Activated naive CD8-positive, alpha-beta T cell treated with anti-CD3 and anti-CD28 coated beads, Interleukin-2, amount 50 U/mL, for 24 hours (primary cell): ENCODE measurements at regions not wholly inside any gene's neighbourhood (a gene's known extent, or its start where the extent isn't known, plus 50 kb on each side); places are given as distances from the start of the nearest gene placed in this dataset.

Experiments
- ATAC-seq: fragments of 150-1000 bp; cut with Tn5 transposase; one replicate; pipeline ENCODE4 v1.10.0; 2021
- DNase-seq: peaks from one replicate; pipeline ENCODE4 v3.0.0; 2021
- H3K27ac Mint-ChIP-seq: one replicate; pipeline ENCODE4 v1.8.0; 2021; ENCODE audit warnings: mild to moderate bottlenecking, mixed read lengths
- H3K27me3 Mint-ChIP-seq: one replicate; pipeline ENCODE4 v1.8.0; 2021; ENCODE audit warnings: mixed read lengths
- H3K36me3 Mint-ChIP-seq: one replicate; pipeline ENCODE4 v1.8.0; 2021; ENCODE audit warnings: low read depth, mixed read lengths
- H3K4me1 Mint-ChIP-seq: one replicate; pipeline ENCODE4 v1.8.0; 2021; ENCODE audit warnings: mixed read lengths
- H3K4me3 Mint-ChIP-seq: one replicate; pipeline ENCODE4 v1.8.0; 2021; ENCODE audit warnings: mild to moderate bottlenecking, moderate library complexity, mixed read lengths
- H3K9me3 Mint-ChIP-seq: one replicate; pipeline ENCODE4 v1.8.0; 2021; ENCODE audit warnings: mixed read lengths

DNA sequence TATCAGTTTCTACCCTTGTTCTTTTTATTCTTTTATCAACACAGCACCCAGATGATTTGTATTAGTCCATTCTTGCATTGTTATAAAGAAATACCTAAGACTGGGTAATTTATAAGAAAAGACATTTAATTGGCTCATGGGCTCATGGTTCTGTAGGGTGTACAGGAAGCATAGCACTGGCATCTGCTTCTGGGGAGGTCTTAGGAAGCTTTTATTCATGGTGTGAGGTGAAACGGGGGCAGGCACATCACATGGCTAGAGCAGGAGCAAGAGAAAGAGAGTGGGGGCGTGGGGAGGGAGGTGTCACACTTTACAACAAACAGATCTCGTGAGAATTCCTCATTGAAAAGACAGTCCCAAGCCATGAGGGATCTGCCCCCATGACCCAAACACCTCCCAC lies 285.3 kb downstream of the SMARCA1 start:
- no peaks in the 10 kb centered on the region for H3K27me3 Mint-ChIP-seq
- H3K9me3 Mint-ChIP-seq, result peaks cover 3% of the 10 kb centered on the region
- DNase-seq (no peak), ATAC-seq (no peak)
- no peaks in the 10 kb centered on the region for H3K36me3 Mint-ChIP-seq
- no peak overlapping the region for H3K4me3 Mint-ChIP-seq
- H3K27ac Mint-ChIP-seq, result no peak overlapping the region
- H3K4me1 Mint-ChIP-seq, result no peaks in the 10 kb centered on the region

DNA sequence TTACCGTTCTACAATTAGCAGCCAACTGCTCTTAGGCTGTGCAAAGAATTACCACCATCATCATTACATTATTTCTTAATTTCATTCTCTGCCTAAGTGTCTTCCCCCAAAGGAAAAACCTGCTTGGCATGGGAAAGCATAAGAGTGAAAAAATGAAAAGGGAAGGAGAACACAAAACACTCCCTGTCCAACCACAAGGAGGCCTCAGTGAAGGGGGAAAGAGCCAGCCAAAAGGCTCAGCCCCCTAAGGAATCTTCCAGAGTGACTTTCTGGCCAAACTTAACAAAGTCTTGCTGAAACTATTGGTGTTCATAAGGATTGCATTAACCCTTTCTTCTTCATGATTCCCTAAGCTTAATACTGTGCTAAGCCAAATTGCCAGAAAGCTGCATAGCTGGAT lies 287.4 kb downstream of the SMARCA1 start:
- Mint-ChIP-seq H3K27me3 (no peaks in the 10 kb centered on the region), H3K4me3 (no peak overlapping the region), H3K36me3 (no peaks in the 10 kb centered on the region), H3K9me3 (no peaks in the 10 kb centered on the region), H3K4me1 (no peaks in the 10 kb centered on the region), H3K27ac (no peak overlapping the region)
- no peak for DNase-seq
- ATAC-seq, result no peak

DNA sequence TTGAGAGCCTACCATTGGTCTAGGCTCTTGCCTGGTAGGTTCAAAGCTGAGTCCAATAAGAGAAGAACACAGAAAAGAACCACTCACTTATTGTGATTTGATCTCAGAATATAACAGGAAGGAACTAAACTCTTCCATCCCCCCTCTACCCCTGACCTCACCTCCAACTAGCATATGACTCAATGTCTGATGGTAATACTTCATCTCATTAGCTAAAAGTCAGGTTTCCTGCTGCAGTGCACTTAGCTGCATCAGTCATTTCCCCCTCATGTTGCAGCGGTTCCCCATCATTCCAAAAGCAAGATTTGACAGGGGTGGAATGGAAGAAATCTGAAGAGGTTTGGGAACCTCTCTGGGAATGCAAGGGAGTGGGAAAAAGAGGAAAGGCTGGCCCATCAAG lies 289.5 kb downstream of the SMARCA1 start:
- Mint-ChIP-seq H3K27me3 (no peaks in the 10 kb centered on the region), H3K36me3 (no peaks in the 10 kb centered on the region)

DNA sequence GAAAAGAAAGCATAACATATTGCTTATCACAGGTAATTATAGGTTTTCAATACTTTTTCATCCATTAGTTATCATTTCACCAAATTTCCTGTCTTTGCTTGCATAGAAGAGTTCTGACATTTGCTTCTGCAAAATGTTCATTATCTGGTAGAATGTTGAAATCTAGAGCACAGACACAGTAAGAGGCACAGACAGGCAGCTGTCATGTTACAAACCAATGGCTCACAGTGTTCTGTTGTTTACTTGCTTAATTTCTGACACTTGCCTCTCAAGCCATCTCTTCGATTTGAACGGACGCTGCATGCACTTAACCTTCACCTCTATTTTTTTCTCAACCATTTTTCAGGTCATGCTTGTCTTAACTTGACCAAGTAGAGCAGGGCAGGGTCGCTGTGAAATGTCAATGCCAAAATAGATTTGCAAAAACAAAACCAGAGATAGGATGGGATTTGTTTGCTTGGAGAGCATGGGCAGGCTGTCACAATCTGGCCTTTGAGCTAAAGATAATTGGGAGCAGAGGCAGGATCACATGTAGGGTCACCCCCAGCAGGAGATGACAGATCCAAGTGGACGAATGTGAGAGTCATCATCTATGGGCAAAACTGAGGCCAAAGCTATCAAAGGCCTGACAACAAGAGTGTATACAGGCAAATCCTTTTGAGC lies 292.3 kb downstream of the SMARCA1 start:
- Mint-ChIP-seq H3K4me1 (no peaks in the 10 kb centered on the region), H3K27ac (no peak overlapping the region), H3K9me3 (no peaks in the 10 kb centered on the region), H3K36me3 (no peaks in the 10 kb centered on the region), H3K27me3 (no peaks in the 10 kb centered on the region), H3K4me3 (no peak overlapping the region)
- ATAC-seq (no peak), DNase-seq (no peak)

More for the DNA sequence above, 289.5 kb downstream of the SMARCA1 start:
- H3K4me3 Mint-ChIP-seq, result no peak overlapping the region
- H3K9me3 Mint-ChIP-seq, result no peaks in the 10 kb centered on the region
- ATAC-seq, result no peak
- no peak overlapping the region for H3K27ac Mint-ChIP-seq
- DNase-seq, result no peak
- no peaks in the 10 kb centered on the region for H3K4me1 Mint-ChIP-seq

DNA sequence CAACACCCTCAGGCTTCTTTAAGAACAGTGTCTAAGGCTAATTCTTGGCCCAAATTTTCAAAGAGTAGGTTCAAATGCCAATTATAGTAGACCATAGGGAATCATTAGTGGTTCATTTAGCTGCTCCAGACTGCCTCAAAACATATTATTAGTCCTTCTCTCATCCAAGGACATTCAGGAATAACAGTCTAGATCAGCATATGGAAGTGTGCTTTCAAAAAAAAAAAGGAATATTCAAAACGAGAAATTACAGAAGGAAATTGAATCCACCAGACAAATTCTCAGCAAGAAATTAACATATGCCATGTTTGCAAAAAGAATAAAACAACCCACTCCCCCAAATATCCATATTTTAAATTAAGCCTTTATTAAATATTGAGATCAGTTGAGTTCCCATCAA lies 293.1 kb downstream of the SMARCA1 start:
- no peaks in the 10 kb centered on the region for H3K36me3 Mint-ChIP-seq
- H3K27me3 Mint-ChIP-seq, result no peaks in the 10 kb centered on the region
- no peak for ATAC-seq
- H3K4me3 Mint-ChIP-seq, result no peak overlapping the region
- H3K4me1 Mint-ChIP-seq, result no peaks in the 10 kb centered on the region
- no peaks in the 10 kb centered on the region for H3K9me3 Mint-ChIP-seq
- no peak for DNase-seq
- H3K27ac Mint-ChIP-seq, result no peak overlapping the region

DNA sequence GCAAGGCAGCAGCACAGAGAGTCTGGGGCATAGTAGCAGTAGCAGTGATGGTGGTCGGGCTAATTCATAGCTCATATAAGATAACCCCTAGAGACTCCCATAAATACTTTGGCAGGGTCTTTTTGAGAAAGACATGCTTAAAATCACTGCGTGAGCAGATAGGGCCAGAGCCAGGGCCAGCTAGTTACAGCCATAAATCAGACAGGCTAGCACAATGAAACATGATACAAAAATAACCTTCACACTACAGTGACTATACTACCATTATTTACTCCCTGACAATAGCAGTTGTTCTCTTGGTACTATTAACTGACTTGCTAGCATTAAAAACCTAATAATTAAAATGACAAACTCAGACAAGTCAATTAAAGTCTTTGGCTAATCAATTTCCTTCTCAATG lies 295.9 kb downstream of the SMARCA1 start:
- ATAC-seq, result no peak

DNA sequence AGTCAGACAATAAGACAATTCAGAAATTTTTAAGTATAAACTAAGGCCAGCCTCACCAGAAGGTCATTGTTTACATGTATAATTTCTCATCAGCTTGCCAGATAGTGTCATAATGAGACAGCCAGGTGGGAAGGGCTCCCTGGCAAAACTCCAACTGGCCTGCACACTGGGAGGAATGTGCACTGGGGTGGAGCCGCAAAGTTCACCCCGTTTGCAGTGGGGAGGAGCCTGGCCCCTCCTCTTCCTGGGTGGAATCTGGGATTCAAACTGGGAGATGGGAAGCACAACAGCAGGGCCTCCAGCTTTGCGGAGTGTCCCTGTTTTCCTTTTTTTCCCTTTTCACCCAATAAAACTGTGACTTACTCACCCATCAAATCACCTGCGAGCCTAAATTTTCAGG lies 329.9 kb downstream of the SMARCA1 start:
- Mint-ChIP-seq H3K27me3 (no peaks in the 10 kb centered on the region), H3K36me3 (no peaks in the 10 kb centered on the region), H3K4me1 (no peaks in the 10 kb centered on the region), H3K27ac (no peak overlapping the region), H3K9me3 (no peaks in the 10 kb centered on the region), H3K4me3 (no peak overlapping the region)
- ATAC-seq (no peak), DNase-seq (no peak)

More for the DNA sequence above, 295.9 kb downstream of the SMARCA1 start:
- Mint-ChIP-seq H3K4me1 (no peaks in the 10 kb centered on the region), H3K4me3 (no peak overlapping the region), H3K27ac (no peak overlapping the region), H3K9me3 (no peaks in the 10 kb centered on the region), H3K36me3 (no peaks in the 10 kb centered on the region), H3K27me3 (no peaks in the 10 kb centered on the region)
- no peak for DNase-seq

DNA sequence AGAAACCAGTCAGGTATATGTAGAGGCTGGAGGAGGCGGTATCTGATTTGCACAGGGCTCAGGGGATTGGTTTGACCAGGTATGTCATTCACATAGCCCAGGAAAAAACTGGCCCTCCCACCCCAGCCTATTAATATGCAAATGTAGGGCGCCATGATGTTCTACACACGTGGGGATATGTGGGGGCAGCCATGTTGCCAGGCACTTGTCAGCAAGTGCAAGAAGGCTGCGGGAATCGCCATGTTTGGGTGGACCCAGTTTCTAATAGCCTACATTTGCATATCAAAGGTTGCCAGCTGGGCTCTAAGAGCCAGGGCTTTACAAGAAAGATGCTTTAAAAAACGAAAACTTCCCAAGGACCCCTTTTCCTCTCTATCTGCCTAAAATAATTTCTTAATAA lies 335.1 kb downstream of the SMARCA1 start:
- Mint-ChIP-seq H3K4me1 (no peaks in the 10 kb centered on the region), H3K27ac (no peak overlapping the region), H3K4me3 (no peak overlapping the region), H3K9me3 (no peaks in the 10 kb centered on the region), H3K36me3 (no peaks in the 10 kb centered on the region), H3K27me3 (no peaks in the 10 kb centered on the region)
- DNase-seq, result no peak
- ATAC-seq, result no peak

DNA sequence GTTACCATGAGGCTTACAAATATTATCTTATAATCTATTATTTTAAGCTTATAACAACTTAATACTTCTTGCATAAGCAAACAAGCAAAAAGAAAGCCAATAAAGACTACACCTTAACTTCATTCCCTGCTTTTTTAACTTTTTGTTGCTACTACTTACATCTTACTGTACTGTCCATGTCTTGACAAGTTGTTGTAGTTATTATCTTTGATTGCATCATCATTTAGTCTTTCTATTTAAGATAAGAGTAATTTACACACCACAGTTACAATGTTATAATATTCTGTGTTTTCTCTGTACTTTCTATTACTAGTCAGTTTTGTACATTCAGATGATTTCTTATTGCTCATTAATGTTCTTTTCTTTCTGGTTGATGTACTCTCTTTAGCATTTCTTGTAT lies 346.6 kb downstream of the SMARCA1 start:
- H3K9me3 Mint-ChIP-seq, result no peaks in the 10 kb centered on the region
- ATAC-seq, result no peak

DNA sequence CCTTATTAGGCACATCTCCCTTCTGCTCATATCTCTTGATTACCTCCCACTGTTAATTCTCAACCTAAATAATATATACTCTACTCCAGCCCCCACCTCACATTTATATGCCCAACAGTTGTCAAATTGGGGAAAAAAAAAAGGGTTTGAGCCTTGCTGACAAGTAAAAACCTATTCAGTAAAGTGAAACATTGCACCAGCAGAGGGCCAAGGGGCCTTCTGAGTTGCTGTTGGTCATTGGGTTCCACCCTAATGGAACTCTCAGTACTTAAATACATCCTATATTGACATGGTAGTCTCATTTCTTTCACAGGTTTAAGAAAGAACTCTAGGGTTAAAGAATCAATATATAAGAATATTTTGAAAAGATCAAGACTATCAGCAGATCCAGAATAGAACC lies 362.2 kb downstream of the SMARCA1 start:
- H3K27ac Mint-ChIP-seq, result no peak overlapping the region
- H3K27me3 Mint-ChIP-seq, result no peaks in the 10 kb centered on the region
- no peaks in the 10 kb centered on the region for H3K4me1 Mint-ChIP-seq
- H3K9me3 Mint-ChIP-seq, result peaks cover 4% of the 10 kb centered on the region
- H3K4me3 Mint-ChIP-seq, result no peak overlapping the region
- H3K36me3 Mint-ChIP-seq, result no peaks in the 10 kb centered on the region
- no peak for ATAC-seq
- DNase-seq, result no peak

More for the DNA sequence above, 346.6 kb downstream of the SMARCA1 start:
- H3K27ac Mint-ChIP-seq, result no peak overlapping the region
- H3K4me3 Mint-ChIP-seq, result no peak overlapping the region
- no peaks in the 10 kb centered on the region for H3K36me3 Mint-ChIP-seq
- H3K4me1 Mint-ChIP-seq, result no peaks in the 10 kb centered on the region
- peaks cover 1% of the 10 kb centered on the region for H3K27me3 Mint-ChIP-seq
- DNase-seq, result no peak

DNA sequence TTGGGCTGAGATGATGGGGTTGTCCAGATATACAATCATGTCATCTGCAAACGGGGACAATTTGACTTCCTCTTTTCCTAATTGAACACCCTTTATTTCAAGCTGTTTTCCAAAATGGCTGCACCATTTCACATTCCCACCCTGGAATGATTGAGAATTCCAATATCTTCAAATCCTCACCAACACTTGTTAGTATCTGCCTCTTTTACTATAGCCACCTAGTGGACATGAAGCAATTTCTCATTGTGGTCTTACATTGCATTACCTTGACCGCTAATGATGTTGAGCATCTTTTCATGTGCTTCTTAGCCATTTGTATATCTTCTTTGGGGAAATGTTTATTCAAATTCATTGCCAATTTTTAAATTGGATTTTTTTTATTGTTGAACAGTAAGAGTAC lies 364.8 kb downstream of the SMARCA1 start:
- Mint-ChIP-seq H3K36me3 (no peaks in the 10 kb centered on the region), H3K27ac (no peak overlapping the region), H3K4me3 (no peak overlapping the region), H3K27me3 (no peaks in the 10 kb centered on the region), H3K9me3 (peaks cover 4% of the 10 kb centered on the region), H3K4me1 (no peaks in the 10 kb centered on the region)
- ATAC-seq (no peak), DNase-seq (no peak)

DNA sequence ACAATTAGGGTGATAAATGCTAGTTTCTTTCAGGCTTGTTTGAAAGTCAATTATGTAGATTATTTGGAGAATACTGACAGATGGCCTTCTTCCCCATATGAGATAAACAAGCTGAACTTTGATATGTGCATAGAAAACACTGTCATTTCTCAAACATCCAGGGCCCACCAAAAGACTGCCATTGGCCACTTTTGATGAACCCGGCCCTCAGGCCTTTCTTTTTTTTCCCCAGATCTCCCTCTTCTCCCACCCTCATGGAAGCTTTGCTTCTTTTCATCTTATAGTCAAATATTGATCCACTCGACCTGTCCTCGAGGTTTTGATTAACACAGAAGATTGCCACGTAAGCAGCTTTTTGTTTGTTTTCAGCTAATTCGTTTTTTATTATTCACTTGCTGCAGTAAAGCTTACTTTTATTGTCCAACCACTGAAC lies 377.4 kb downstream of the SMARCA1 start:
- Mint-ChIP-seq H3K27me3 (no peaks in the 10 kb centered on the region), H3K4me1 (no peaks in the 10 kb centered on the region), H3K36me3 (no peaks in the 10 kb centered on the region), H3K4me3 (no peak overlapping the region), H3K9me3 (no peaks in the 10 kb centered on the region), H3K27ac (no peak overlapping the region)
- ATAC-seq (no peak), DNase-seq (no peak)

DNA sequence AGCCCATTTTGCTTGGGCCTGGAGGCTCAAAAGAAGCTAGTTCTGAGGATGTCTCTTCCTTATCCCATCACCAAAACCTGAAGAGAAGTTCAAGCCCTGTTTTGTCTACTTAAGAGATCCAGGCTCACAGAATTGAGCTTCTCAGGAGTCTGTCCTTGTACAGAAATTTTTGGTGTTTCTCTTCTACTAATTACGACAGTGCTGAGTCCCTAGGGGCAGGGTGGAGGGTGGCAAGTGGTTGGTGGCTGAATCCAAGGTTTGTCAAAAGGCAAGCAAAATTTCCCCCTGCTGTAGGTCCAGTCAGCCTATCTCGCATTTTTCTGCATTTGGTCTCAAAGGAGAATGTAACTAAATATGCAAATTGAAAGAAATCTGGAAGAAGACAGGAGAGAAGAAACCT lies 377.9 kb downstream of the SMARCA1 start:
- Mint-ChIP-seq H3K27ac (no peak overlapping the region), H3K4me1 (no peaks in the 10 kb centered on the region), H3K9me3 (no peaks in the 10 kb centered on the region), H3K36me3 (no peaks in the 10 kb centered on the region), H3K27me3 (no peaks in the 10 kb centered on the region), H3K4me3 (no peak overlapping the region)
- no peak for ATAC-seq
- no peak for DNase-seq

DNA sequence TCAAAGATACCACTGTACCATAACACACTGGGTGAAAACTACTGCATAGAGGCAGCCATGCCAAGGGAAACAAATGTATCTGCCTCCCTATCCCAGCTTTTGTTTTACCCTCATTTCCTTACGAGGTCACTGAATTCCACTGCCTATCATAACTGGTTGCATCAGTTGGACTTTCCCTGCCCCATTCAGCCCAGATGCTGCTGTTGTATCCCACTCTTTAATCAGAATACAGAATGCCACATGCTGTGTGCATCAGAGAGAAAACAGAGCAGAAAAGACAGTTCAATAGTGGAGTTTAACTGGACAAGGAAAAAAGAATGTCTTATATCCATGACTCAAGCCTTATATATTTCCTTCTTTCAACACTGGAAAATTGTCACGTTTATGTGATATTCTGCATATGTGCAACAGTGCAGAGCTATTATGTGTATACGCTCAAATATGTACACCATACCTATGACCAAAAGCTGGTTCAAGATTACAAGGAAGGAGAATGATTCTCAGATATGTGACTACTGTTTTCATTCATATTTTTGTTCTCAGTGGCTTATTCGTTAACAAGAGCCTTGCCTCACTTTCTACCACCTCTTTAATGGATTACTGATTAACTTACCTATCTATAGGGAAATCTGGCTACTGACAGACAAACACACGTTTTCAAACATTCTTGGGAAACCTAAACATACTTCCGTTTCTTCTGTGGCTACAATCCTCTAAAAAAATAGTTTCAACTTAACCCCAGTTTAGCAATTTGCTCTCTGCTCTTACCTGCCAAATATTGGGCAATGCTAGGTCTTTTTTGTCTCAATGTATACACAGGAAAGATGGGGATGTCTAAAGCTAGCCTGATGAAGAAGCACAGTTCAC lies 378.9 kb downstream of the SMARCA1 start:
- Mint-ChIP-seq H3K27me3 (no peaks in the 10 kb centered on the region), H3K4me1 (no peaks in the 10 kb centered on the region), H3K4me3 (no peak overlapping the region), H3K27ac (no peak overlapping the region), H3K36me3 (no peaks in the 10 kb centered on the region), H3K9me3 (no peaks in the 10 kb centered on the region)
- ATAC-seq (no peak), DNase-seq (no peak)

DNA sequence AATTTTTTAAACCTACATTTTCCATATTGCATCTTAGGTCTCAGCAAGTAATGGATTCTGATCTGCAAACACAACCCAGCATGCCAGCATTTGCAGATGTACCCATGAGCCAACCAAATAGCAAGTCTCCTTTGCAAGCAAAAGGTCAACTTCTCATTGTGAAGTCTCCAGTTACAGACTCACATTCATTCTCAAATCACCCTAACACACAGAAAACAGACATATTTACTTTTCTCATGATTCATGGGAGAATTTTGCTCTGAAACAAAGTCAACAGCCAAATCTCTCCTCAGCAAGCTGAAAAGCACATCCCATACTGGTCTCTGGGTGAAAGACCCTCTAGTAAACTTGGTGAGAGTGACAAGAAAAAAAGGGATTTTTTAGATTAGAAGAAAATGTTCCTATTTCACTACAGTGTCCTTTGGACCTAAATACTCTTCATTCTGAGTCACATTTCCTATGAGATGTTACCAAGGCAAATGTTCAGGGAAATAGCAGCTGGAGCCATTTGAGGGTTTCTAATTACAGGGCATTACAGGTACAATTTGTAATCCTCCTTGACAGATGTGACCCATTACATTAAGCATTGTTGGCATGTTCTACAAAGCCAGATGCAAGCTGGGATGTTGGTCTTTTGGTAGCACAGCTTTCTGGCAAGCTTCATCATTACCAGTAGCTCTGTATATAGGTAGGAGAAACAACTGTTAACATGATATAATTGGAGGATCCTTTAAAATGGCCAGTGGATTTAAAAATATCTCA lies 383.3 kb downstream of the SMARCA1 start:
- Mint-ChIP-seq H3K4me3 (no peak overlapping the region), H3K4me1 (no peaks in the 10 kb centered on the region), H3K27me3 (peaks cover 1% of the 10 kb centered on the region), H3K27ac (no peak overlapping the region), H3K9me3 (no peaks in the 10 kb centered on the region), H3K36me3 (no peaks in the 10 kb centered on the region)
- DNase-seq, result no peak
- no peak for ATAC-seq
